Chondrocyte (in vitro differentiated cells): ENCODE measurements at regions not wholly inside any gene's neighbourhood (a gene's known extent, or its start where the extent isn't known, plus 50 kb on each side); places are given as distances from the start of the nearest gene placed in this dataset.

ENCODE experiments used
- DNase-seq: peaks from one replicate; pipeline ENCODE4 v3.0.0; 2021; ENCODE audit warnings: mixed read lengths, low spot score
- H3K27ac Mint-ChIP-seq: one replicate; pipeline ENCODE4 v1.8.0; 2021; ENCODE audit warnings: mild to moderate bottlenecking, moderate library complexity, mixed read lengths; ENCODE audit not compliant: unreplicated experiment
- H3K27me3 Mint-ChIP-seq: 2 replicates; pipeline ENCODE4 v1.8.0; 2021; ENCODE audit warnings: low read depth, mixed read lengths
- H3K36me3 Mint-ChIP-seq: 2 replicates; pipeline ENCODE4 v1.8.0; 2021; ENCODE audit warnings: low read depth, mixed read lengths
- H3K4me1 Mint-ChIP-seq: 2 replicates; pipeline ENCODE4 v1.8.0; 2021; ENCODE audit warnings: low read depth, mild to moderate bottlenecking, mixed read lengths
- H3K4me3 Mint-ChIP-seq: one replicate; pipeline ENCODE4 v1.8.0; 2021; ENCODE audit warnings: mild to moderate bottlenecking, moderate library complexity, mixed read lengths; ENCODE audit not compliant: unreplicated experiment
- H3K9me3 Mint-ChIP-seq: 2 replicates; pipeline ENCODE4 v1.8.0; 2021; ENCODE audit warnings: low read depth, mixed read lengths
- CTCF ChIP-seq: fragments of 200-600 bp; sonication (generic); IDR thresholded peaks from 2 replicates; pipeline ENCODE4 v1.5.0; 2021; ENCODE audit warnings: antibody characterized with exemption, mild to moderate bottlenecking, moderate library complexity

GRCh38 chr12:58503731-58504130, 416.6 kb downstream of the LRIG3 start:
- Mint-ChIP-seq H3K4me3 (no peak overlapping the region), H3K36me3 (no peaks in the 10 kb centered on the region), H3K9me3 (no peaks in the 10 kb centered on the region), H3K27ac (no peak overlapping the region), H3K27me3 (no peaks in the 10 kb centered on the region), H3K4me1 (peaks cover 27% of the 10 kb centered on the region)
- no peak for TF ChIP-seq CTCF
- DNase-seq, result no peak

- no peak for DNase-seq
- peaks cover 4% of the 10 kb centered on the region for H3K9me3 Mint-ChIP-seq
- H3K4me1 Mint-ChIP-seq, result peaks cover 27% of the 10 kb centered on the region
- H3K4me3 Mint-ChIP-seq, result no peak overlapping the region
- TF ChIP-seq CTCF, result no peak
- no peaks in the 10 kb centered on the region for H3K27me3 Mint-ChIP-seq
- H3K27ac Mint-ChIP-seq, result no peak overlapping the region
- H3K36me3 Mint-ChIP-seq, result no peaks in the 10 kb centered on the region
Measured at GRCh38 chr12:58504143-58504938, 416.0 kb downstream of the LRIG3 start.

- Mint-ChIP-seq H3K4me3 (no peak overlapping the region), H3K36me3 (peaks cover 3% of the 10 kb centered on the region), H3K4me1 (peaks cover 27% of the 10 kb centered on the region)
Measured at GRCh38 chr12:58509116-58509885, 411.0 kb downstream of the LRIG3 start.

GRCh38 chr12:58513301-58513834, 406.9 kb downstream of the LRIG3 start:
- H3K27ac Mint-ChIP-seq, result no peak overlapping the region
- H3K27me3 Mint-ChIP-seq, result no peaks in the 10 kb centered on the region
- DNase-seq, result no peak
- peaks cover 7% of the 10 kb centered on the region for H3K36me3 Mint-ChIP-seq
- no peak overlapping the region for H3K4me3 Mint-ChIP-seq
- H3K4me1 Mint-ChIP-seq, result peaks cover 20% of the 10 kb centered on the region
- TF ChIP-seq CTCF, result no peak
- H3K9me3 Mint-ChIP-seq, result peaks cover 33% of the 10 kb centered on the region

More at GRCh38 chr12:58509116-58509885, 411.0 kb downstream of the LRIG3 start:
- H3K9me3 Mint-ChIP-seq, result peaks cover 11% of the 10 kb centered on the region
- no peak overlapping the region for H3K27ac Mint-ChIP-seq
- no peak for DNase-seq
- TF ChIP-seq CTCF, result no peak
- H3K27me3 Mint-ChIP-seq, result no peaks in the 10 kb centered on the region

GRCh38 chr12:58513852-58514251, 406.5 kb downstream of the LRIG3 start:
- Mint-ChIP-seq H3K27me3 (no peaks in the 10 kb centered on the region), H3K27ac (no peak overlapping the region)

More at GRCh38 chr12:58513852-58514251, 406.5 kb downstream of the LRIG3 start:
- H3K4me1 Mint-ChIP-seq, result peaks cover 20% of the 10 kb centered on the region
- TF ChIP-seq CTCF, result no peak
- no peak overlapping the region for H3K4me3 Mint-ChIP-seq
- H3K9me3 Mint-ChIP-seq, result peaks cover 38% of the 10 kb centered on the region
- no peak for DNase-seq
- H3K36me3 Mint-ChIP-seq, result peaks cover 12% of the 10 kb centered on the region
